RCC 7860 (cell line): ENCODE measurements at regions not wholly inside any gene's neighbourhood (a gene's known extent, or its start where the extent isn't known, plus 50 kb on each side); places are given as distances from the start of the nearest gene placed in this dataset.
"Not testable (repeated sequence)": the region's sequence is repeated elsewhere in the genome, so short reads cannot be mapped to it uniquely, and the experiment has no call there.

Experiments
- DNase-seq: peaks from one replicate; pipeline ENCODE4 v3.0.0-alpha.2; 2015; ENCODE audit warnings: low spot score
- FAIRE-seq: peaks from 2 replicates; lab custom pipeline; 2012; peaks lifted over from hg19 to GRCh38; lab: Jason Lieb, UNC

GRCh38 chr6:4360920-4361319 lies 225.5 kb upstream of the ECI2 start:
- DNase-seq (no peak), FAIRE-seq (no peak)

GRCh38 chr6:4359108-4359730 lies 223.8 kb upstream of the ECI2 start:
- no peak for FAIRE-seq

GRCh38 chr6:4358414-4359107 lies 223.2 kb upstream of the ECI2 start:
- peak; percentile 95 for FAIRE-seq
- DNase-seq: peak; percentile 100

More at GRCh38 chr6:4359108-4359730, 223.8 kb upstream of the ECI2 start:
- DNase-seq: no peak

- not testable (repeated sequence) for FAIRE-seq, DNase-seq
Measured at GRCh38 chr6:4357660-4358152, 222.3 kb upstream of the ECI2 start.

- FAIRE-seq (no peak), DNase-seq (no peak)
Measured at GRCh38 chr6:4356899-4357659, 221.7 kb upstream of the ECI2 start.

GRCh38 chr6:4355241-4355640 lies 219.9 kb upstream of the ECI2 start:
- DNase-seq: peak; percentile 93
- peak; percentile 69 for FAIRE-seq

- DNase-seq (no peak), FAIRE-seq (no peak)
Measured at GRCh38 chr6:4354181-4354580, 218.8 kb upstream of the ECI2 start.

- DNase-seq: no peak
- no peak for FAIRE-seq
Measured at GRCh38 chr6:4352731-4353130, 217.4 kb upstream of the ECI2 start.

- DNase-seq: no peak
- FAIRE-seq: no peak
Measured at GRCh38 chr6:4352322-4352669, 216.9 kb upstream of the ECI2 start.

- DNase-seq (peak; percentile 79), FAIRE-seq (peak; percentile 67)
Measured at GRCh38 chr6:4351520-4352321, 216.3 kb upstream of the ECI2 start.

- DNase-seq (no peak), FAIRE-seq (no peak)
Measured at GRCh38 chr6:4350567-4351519, 215.5 kb upstream of the ECI2 start.

- DNase-seq: no peak
- FAIRE-seq: no peak
Measured at GRCh38 chr6:4349931-4350330, 214.6 kb upstream of the ECI2 start.

GRCh38 chr6:4349323-4349722 lies 213.9 kb upstream of the ECI2 start:
- DNase-seq (no peak), FAIRE-seq (no peak)

GRCh38 chr6:4348462-4349112 lies 213.2 kb upstream of the ECI2 start:
- no peak for DNase-seq
- FAIRE-seq: no peak

- FAIRE-seq: no peak
- no peak for DNase-seq
Measured at GRCh38 chr6:4347877-4348276, 212.5 kb upstream of the ECI2 start.

- DNase-seq (peak; percentile 4), FAIRE-seq (no peak)
Measured at GRCh38 chr6:4346659-4347333, 211.4 kb upstream of the ECI2 start.

- DNase-seq (no peak), FAIRE-seq (no peak)
Measured at GRCh38 chr6:4345543-4345942, 210.2 kb upstream of the ECI2 start.

- DNase-seq: peak; percentile 43
- FAIRE-seq: no peak
Measured at GRCh38 chr6:4344317-4344899, 209.0 kb upstream of the ECI2 start.
